HEK293 (cell line): ENCODE measurements at regions not wholly inside any gene's neighbourhood (a gene's known extent, or its start where the extent isn't known, plus 50 kb on each side); places are given as distances from the start of the nearest gene placed in this dataset.

ENCODE experiments used
- CTCF ChIA-PET: fragments of 350-600 bp; formaldehyde crosslinking; extraction: SDS; loops from one replicate; lab custom pipeline; 2021; ENCODE audit warnings: antibody characterized with exemption; lab: Yijun Ruan, JAX
- POLR2A ChIA-PET: fragments of 300-600 bp; formaldehyde crosslinking; extraction: SDS; loops from one replicate; lab custom pipeline; 2020; ENCODE audit warnings: antibody characterized with exemption, inconsistent platforms; lab: Yijun Ruan, JAX
- H3K27ac ChIP-seq: fragments of 200-500 bp; sonication (Bioruptor generic); 2 replicates; pipeline ENCODE4 v1.5.1; 2014; ENCODE audit warnings: low read depth, low read length, control low read depth, inconsistent platforms; ENCODE audit errors: extremely low read depth
- H3K36me3 ChIP-seq, 2 experiments: fragments of 200-500 bp in 1 of 2; sonication (Bioruptor generic) in 1 of 2; 1 replicate in 1 of 2; 2 replicates in 1 of 2; pipeline ENCODE4 v1.5.1; 2014 to 2017; ENCODE audit warnings: inconsistent platforms in 2 of 2, low read length in 2 of 2; ENCODE audit not compliant: control insufficient read depth in 2 of 2, insufficient read depth in 1 of 2
- H3K4me1 ChIP-seq: fragments of 200-500 bp; sonication (Bioruptor generic); 2 replicates; pipeline ENCODE4 v1.5.1; 2014; ENCODE audit warnings: mild to moderate bottlenecking, low read length, inconsistent platforms; ENCODE audit not compliant: control insufficient read depth, insufficient read depth
- H3K4me3 ChIP-seq: 2 replicates; pipeline ENCODE4 v1.5.1; 2011; ENCODE audit warnings: low read depth, mild to moderate bottlenecking, control low read depth, low read length, moderate library complexity
- H3K9me3 ChIP-seq: fragments of 200-500 bp; sonication (Bioruptor generic); 2 replicates; pipeline ENCODE4 v1.5.1; 2014; ENCODE audit warnings: low read depth, low read length, inconsistent platforms; ENCODE audit not compliant: control insufficient read depth, insufficient read depth
- GLIS2 ChIP-seq: fragments of 450-650 bp; formaldehyde crosslinking; IDR thresholded peaks from 2 replicates; pipeline ENCODE4 v1.5.1; 2016; ENCODE audit warnings: missing biosample characterization, missing genetic modification characterization
- HOXD13 ChIP-seq: sonication (generic); formaldehyde crosslinking; IDR thresholded peaks from 2 replicates; pipeline ENCODE4 v1.8.0; 2022; ENCODE audit warnings: missing genetic modification reagents, borderline replicate concordance
- KLF16 ChIP-seq: fragments of 450-650 bp; formaldehyde crosslinking; IDR thresholded peaks from 2 replicates; pipeline ENCODE4 v1.5.1; 2017; ENCODE audit warnings: missing biosample characterization, missing genetic modification characterization
- PRDM10 ChIP-seq: fragments of 450-650 bp; formaldehyde crosslinking; IDR thresholded peaks from 2 replicates; pipeline ENCODE4 v1.5.1; 2016; ENCODE audit warnings: missing biosample characterization, missing genetic modification characterization
- PRDM2 ChIP-seq: fragments of 450-650 bp; formaldehyde crosslinking; IDR thresholded peaks from 2 replicates; pipeline ENCODE4 v1.5.1; 2016; ENCODE audit warnings: missing biosample characterization, missing genetic modification characterization, borderline replicate concordance
- ZBTB10 ChIP-seq: fragments of 450-650 bp; formaldehyde crosslinking; IDR thresholded peaks from 2 replicates; pipeline ENCODE4 v1.5.1; 2016; ENCODE audit warnings: missing biosample characterization, missing genetic modification characterization
- ZBTB48 ChIP-seq: fragments of 450-650 bp; formaldehyde crosslinking; IDR thresholded peaks from 2 replicates; pipeline ENCODE4 v1.5.1; 2016; ENCODE audit warnings: missing biosample characterization, missing genetic modification characterization
- ZNF184 ChIP-seq: fragments of 450-650 bp; IDR thresholded peaks from 2 replicates; pipeline ENCODE4 v1.5.1; 2018; ENCODE audit warnings: missing biosample characterization, mild to moderate bottlenecking, missing genetic modification characterization
- ZNF280D ChIP-seq: fragments of 450-650 bp; formaldehyde crosslinking; IDR thresholded peaks from 2 replicates; pipeline ENCODE4 v1.5.1; 2016; ENCODE audit warnings: missing biosample characterization, missing genetic modification characterization
- ZNF302 ChIP-seq: fragments of 450-650 bp; formaldehyde crosslinking; IDR thresholded peaks from 2 replicates; pipeline ENCODE4 v1.5.1; 2016; ENCODE audit warnings: missing biosample characterization, missing genetic modification characterization, low read depth
- ZNF366 ChIP-seq: fragments of 450-650 bp; formaldehyde crosslinking; conservative IDR thresholded peaks from 2 replicates; pipeline ENCODE4 v1.5.1; 2016; ENCODE audit warnings: missing biosample characterization, missing genetic modification characterization
- ZNF555 ChIP-seq: fragments of 450-650 bp; formaldehyde crosslinking; conservative IDR thresholded peaks from 2 replicates; pipeline ENCODE4 v1.5.1; 2017; ENCODE audit warnings: missing biosample characterization, mild to moderate bottlenecking, missing genetic modification characterization, inconsistent platforms
- ZNF639 ChIP-seq: fragments of 450-650 bp; formaldehyde crosslinking; IDR thresholded peaks from 2 replicates; pipeline ENCODE4 v1.5.1; 2016; ENCODE audit warnings: missing biosample characterization, missing genetic modification characterization
- ZSCAN5A ChIP-seq: fragments of 450-650 bp; formaldehyde crosslinking; IDR thresholded peaks from 2 replicates; pipeline ENCODE4 v1.5.1; 2016; ENCODE audit warnings: missing biosample characterization, missing genetic modification characterization

GRCh38 chr5:165101709-165102108 is 1596.3 kb downstream of the MAT2B start (continued):
- TF ChIP-seq PRDM2 (tag by site-specific recombination) = no peak
- no peak for TF ChIP-seq ZNF639 (tag by site-specific recombination)
- no peak for TF ChIP-seq GLIS2 (tag by site-specific recombination)
- no peak for TF ChIP-seq HOXD13
- TF ChIP-seq ZBTB48 = no peak

- Histone ChIP-seq H3K36me3 (no peaks in the 10 kb centered on the region), H3K4me1 (no peaks in the 10 kb centered on the region), H3K9me3 (no peaks in the 10 kb centered on the region), H3K27ac (no peak overlapping the region), H3K4me3 (no peak overlapping the region)
- ChIA-PET CTCF (no interaction called here), POLR2A (no interaction called here)
- TF ChIP-seq KLF16 (tag by site-specific recombination) (no peak), ZSCAN5A (tag by site-specific recombination) (no peak), ZBTB10 (tag by site-specific recombination) (no peak), ZNF184 (tag by site-specific recombination) (no peak), ZNF366 (no peak), PRDM10 (tag by site-specific recombination) (no peak), ZNF302 (tag by site-specific recombination) (no peak), ZNF280D (tag by site-specific recombination) (no peak), ZNF555 (no peak)
These were observed 1599.2 kb downstream of the MAT2B start for GRCh38 chr5:165104611-165105010.
